ENCODE measurements at regions not wholly inside any gene's neighbourhood (a gene's known extent, or its start where the extent isn't known, plus 50 kb on each side); places are given as distances from the start of the nearest gene placed in this dataset.
"Not testable (repeated sequence)": the region's sequence is repeated elsewhere in the genome, so short reads cannot be mapped to it uniquely, and the experiment has no call there.

DNA sequence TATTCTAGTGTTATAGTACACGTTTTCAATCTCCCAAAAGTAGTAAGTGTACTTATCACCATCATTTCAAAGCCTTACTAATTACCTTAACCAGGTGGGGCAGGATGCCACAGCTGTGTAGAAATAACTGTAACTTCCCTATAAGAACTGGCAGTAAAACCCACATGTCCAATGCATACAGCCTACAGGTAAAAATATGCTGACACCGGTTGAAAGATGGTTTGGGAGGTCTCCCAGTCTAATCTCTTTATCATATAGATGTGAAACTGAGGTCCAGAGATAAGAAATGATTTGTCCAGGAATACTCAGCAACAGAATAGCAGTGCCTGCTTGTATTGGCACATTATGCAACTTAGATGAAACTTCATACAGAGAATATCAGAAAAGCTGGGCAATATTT, 322.9 kb downstream of the BCL11A start:
- no peak for DNase-seq

DNA sequence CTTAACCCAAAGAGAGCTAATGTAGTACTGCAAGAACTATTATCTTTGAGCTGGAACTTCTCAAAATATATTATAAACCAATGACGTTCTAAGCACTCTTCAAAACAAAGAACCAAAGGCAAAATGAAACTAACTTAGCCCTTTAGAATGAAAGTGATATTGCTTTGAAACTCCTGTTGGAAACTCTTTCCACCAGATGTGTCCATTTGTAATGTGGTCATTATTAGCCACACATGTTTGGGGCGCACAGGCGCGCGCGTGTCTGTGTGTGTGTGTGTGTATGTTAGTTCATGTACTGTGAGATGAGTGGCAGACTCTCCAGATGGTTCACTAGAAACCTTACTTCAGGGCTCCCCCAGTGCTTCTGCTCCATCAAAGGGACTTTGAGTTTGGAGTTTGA, 323.4 kb downstream of the BCL11A start:
- no peak for DNase-seq

DNA sequence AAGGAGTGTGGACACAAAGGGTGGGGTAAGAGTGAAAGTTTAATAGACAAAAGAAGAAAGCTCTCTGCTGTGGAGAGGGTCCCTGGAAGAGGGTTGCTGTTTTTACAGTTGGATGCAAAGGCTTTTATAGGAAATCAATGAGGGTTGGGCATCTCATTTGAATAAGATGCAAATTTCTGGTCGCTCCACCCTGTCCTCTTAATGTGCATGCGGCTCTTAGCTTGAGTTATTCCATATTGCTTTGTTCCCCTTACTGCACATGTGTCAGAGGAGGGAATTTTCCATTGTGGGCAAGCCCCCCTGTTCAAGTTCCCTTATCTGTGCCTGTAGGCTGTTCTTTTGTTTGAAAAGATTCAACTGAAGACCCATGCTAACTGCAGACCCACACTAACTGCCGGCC, 326.5 kb downstream of the BCL11A start:
- no peak for DNase-seq

DNA sequence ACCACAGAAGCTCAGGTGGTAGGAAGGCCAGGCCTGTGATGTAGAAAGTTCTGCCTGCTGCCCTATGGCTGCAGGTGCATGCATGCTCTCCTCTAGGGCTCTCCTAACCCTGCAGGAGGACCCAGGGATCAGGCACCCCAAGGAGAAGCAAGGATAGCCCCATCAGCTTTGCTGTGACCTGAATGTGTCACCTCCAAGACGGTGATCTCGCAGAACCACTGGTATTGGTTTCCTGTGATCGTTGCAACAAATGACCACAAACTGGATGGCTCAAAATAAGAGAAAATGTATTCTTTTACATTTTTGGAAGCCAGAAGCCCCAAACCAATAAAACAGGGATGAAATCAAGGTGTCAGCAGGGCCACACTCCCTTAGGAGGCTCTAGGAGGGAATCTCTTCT, 327.3 kb downstream of the BCL11A start:
- no peak for DNase-seq

DNA sequence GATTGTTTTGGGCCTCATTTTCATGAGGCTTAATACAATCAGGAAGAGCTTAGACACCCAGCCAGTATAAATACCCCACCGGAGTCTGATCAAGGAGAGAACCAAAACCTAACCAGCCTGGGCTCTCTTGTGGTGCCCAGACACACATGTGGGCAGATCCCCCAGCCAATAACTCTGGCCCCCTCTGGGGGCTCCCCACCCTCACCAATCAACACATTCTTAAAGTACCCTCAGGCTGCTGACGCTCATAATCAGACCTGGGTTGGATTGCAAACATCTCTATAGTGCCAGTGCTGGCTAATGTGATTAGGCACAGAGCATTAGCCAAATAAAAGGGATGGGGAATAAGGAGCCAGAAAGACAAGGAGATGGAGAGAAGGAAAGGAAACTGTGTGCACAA, 329.6 kb downstream of the BCL11A start:
- no peak for DNase-seq

DNA sequence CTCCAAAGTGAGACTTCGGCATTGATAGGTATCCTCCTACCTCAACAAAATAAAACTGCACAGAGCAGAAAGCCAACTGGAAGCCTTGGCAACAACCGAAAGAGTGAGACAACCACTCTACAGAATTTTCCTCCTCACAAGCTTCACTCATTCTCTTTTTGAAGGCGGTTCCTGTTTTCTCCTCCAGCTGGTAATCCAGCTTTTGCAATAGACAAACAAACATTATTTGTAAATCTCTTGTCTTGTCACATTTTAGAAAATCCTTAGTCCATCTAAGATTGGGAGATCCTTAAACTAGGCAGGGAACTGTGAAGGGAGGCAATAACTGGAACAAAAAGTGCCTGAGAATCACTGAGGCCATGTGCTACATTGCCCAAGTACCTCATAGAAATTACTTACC, 332.4 kb downstream of the BCL11A start:
- DNase-seq, result no peak

DNA sequence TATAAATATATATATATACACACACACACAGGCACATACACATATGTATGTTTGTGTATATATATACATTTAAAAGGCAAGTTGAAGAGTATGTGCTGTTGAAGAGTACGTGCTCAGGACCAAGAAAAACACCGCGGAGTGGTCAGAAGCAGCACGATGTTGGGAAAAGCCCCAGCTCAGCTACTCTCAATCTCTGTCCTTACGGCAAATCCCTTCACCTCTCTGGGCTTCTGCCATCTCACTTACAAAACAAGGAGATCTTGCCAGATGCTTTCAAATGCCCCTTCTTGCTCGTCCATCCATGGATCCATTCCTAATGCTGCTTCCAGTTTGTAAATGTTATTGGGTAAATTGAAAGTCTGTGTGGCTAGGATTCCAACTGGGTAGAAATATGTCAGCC, 333.9 kb downstream of the BCL11A start:
- DNase-seq, result no peak

DNA sequence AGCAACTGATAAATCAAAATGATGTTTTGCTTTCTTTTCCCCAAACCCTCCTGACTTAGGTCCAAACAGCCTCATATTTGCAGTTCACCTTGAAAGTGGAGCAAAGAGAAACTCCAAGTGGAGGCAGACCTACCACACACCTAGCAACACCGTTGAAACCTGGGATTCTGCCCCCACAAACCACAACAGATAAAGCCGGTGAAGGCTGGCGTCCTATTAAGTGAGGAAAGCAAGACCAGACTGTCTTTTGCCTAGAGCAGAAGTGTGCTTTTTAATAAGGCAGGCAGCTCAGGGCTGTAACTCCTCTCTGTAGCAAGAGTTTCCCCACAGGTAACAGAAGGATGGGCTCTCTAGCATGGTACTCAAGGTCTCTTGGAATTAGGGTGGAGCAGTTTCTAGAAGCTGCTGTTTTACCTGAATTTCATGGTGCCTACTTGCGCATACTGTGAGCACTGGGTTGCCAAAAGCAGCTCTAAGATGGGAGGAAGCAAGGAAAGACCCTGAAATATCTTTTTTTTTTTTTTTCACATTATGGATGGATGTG, 336.9 kb downstream of the BCL11A start:
- DNase-seq, result no peak

DNA sequence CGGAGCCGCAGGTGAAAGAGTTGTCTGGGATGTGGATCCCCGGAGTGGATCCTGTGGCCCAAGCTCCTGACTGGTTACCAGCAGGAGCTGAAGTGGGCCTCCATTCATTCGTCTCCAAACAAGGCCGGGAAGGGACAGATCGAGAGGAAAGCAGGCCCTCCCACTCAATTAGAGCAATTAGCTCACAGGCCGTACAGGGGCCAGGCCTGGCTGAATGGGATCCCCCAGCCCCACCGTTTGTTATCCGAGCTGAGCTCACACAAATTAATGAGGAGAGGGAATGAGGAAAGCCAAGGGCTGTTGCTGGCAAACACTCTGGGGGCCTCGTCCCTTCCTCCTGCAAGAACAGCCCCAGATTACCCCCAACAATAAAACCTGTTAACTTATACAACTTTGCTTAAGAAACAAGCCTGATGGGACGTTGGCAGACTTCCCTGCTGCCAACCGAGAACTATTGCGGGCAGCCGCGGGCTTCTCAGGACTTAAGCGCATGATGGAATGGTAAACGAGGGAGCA, 338.0 kb downstream of the BCL11A start:
- DNase-seq, result no peak

DNA sequence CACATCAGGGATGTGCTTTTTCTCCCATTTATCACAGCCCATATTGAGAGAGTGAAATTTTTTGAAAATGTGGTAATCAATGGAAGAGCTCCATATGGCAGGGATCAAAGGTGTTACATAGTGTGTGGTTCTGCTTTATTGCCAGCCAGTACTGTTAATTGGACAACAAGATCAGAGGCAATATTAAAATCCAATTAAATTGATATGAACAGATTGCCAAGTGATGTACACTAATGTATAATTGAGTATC, 338.9 kb downstream of the BCL11A start:
- DNase-seq, result no peak

DNA sequence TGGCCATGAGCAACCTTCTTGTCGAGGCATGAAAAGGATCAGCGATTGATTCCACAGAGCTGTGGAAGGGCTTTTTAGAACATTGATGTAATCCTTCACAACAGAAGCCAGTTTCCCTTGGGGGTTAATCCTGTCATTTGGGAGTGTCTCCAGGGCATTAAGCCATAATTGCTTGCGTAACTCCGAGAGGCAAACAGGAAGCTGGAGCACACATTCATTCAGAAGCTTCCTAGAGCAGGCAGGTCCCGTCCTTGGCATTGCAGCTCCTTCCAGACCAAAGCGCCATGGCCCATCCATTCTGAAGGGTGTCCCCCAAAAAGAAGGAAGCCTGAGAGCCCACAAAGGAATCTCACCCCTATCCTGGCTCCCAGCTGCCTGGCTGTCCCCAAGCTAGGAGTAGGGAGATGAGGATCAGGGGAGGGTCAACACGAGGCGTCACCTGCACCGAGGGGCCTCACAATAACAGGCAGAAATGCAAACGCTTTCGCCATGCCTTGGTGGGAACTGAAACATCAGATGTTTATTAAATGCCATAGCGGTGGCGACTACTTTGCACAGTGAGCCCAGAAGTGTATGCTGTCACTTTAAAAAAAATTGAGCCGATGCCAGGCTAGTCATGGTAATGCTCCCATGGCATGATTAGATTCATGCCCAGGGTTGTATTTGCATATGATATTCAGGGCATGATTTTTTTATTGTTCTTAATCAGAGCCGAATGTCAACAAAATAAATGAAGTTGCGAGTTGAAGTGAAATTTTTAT, 339.4 kb downstream of the BCL11A start:
- no peak for DNase-seq

DNA sequence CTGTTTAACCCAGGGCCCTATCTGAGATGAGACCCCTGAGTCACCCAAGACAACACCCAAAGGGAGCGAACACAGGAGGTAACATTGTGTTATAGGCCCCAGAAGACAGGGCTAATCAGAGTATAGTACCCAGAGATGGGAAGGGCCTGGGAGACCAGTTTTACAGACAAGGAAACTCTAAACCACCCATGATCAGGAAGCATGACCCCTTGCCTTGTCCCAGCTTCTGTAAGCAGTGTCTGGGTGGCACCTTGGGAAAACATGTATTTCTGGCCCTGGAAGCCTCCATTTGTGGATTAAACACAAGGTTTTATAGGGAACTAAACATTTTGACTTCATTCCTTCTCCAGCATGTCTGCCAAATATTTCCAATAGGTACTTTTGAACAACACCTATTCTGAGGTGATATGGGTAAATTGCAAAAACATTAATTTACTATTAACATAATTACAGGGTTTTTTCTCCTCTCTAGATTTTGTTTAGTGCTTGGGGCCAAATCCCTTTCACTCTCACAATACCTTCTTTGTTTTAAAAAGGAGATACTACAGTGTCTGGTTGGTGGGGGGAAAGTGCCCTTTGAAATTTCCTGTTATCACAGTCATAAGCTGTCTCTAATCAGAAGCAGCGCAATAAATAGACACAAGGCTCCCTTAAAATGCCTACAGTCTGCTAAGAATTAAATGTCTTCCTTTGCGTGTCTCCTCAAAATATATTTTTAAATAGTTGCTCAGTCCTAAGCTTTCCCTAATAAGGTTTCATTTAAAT, 341.1 kb downstream of the BCL11A start:
- DNase-seq, result no peak

DNA sequence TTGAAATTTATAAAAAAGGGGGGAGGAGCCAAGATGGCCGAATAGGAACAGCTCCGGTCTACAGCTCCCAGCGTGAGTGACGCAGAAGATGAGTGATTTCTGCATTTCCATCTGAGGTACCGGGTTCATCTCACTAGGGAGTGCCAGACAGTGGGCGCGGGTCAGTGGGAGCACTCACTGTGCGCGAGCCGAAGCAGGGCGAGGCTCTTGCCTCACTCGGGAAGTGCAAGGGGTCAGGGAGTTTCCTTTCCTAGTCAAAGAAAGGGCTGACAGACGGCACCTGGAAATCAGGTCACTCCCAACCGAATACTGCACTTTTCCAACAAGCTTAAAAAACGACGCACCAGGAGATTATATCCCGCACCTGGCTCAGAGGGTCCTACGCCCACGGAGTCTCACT, 364.4 kb downstream of the BCL11A start:
- DNase-seq, result not testable (repeated sequence)

DNA sequence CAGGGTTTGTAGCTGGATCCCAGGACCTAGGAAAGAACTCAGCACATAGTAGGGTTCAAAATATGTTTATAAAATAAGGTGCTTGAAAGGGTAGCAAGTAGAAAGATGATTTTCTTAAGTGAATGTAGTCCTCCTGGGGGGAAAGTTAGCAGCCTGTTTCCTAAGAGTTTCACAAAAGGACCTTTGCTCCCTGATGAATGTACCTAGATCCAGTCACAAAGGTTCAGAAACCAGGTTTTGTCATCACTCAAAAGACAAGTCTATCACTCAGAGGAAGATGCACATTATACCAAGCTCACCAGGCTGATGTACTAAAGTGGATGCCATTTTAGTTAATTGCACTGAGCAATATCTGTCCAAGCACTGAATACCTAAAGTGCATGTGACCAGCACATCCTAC, 378.2 kb downstream of the BCL11A start:
- no peak for DNase-seq

DNA sequence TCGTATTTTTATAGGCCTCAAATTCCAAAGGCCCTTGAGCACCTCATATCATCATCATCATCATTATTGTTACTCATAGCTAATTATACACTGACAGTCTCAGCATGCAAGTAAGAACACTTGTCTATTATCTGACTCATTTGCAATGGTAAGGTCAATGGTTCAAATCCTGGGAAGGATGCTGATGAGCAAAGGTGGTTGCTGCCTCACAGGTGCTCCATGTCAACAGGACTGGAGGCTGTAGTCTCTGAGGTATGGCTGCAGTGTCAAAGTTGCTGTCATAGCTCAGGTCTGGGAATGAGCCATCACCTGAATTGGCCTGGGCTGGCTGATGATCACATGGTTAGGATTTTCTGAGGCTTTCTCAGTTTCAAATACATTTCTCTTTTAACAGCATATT, 379.3 kb downstream of the BCL11A start:
- DNase-seq, result no peak

DNA sequence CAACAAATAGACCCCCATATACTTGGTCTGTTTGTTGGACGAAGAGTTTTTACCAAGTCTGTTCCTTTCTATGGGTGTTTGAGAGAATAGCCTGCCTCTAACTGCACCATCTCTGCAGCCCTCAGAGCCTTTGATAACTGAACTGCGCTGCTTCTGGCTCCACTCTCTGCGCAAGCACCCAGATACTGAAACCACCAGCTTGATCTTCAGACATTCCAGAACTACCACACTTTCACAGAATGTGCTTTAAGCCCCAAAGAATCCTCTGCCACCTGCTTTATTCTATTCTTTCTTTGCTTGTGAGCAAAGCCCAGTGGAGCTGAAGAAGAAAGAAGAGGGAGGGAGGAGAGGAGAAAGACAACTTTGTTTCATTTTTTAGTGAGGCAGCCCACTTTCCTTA, 380.7 kb downstream of the BCL11A start:
- no peak for DNase-seq

DNA sequence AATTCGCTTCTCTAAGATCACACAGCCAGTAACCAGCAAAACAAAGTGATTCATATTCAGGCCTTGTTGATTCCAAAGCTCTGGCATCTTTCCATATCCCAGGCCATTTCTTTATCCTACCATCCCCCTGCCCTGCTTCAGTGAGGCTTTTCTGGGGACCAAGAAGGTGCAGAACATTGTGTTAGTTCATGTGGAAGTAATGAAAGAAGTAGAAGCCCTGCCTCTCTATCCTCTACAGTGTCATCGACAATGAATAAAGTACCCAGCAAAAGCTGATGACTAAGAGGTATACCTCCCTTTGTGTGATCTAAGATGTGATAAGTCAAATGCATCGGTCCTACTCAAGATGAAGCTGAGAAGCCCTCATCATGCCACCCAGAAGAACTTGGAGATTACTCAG, 383.2 kb downstream of the BCL11A start:
- no peak for DNase-seq

DNA sequence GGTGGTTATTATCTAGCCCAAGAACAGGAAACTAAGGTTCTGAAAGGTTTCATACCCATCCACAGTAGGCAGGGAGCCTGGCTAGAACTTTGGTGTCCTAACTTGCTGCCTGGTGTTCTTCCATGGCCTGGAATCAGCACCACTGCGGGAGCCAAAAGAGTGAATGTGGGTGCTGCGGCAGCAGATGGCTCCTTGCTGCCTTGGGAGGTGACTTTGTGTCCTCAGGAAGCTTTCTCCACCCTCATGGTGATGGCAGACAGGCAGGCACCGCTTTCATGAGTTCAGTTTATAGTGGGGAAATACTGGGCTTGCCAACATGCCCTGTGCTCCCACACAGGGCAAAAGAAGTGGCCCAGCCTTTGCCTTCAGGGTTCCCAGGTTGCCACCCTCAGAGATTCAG, 385.2 kb downstream of the BCL11A start:
- DNase-seq, result no peak

DNA sequence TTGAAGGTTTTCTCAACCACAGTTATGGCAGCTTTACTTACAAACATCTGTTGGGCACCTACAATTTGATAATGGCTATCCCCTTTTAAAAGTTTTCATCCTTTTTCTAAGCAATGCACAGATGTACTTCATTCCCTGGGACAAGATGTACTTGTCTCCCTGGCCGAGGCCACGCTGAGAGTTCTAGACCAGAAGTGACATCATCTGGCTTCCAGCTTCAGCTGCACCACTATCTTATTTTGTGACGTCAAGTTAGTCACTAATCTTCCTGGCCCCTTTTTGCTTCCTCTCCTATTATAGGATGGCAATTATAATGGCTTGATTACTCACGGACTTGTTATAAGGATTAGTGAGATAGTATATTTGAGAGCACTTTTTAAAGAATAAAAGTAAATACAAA, 386.4 kb downstream of the BCL11A start:
- DNase-seq, result no peak

DNA sequence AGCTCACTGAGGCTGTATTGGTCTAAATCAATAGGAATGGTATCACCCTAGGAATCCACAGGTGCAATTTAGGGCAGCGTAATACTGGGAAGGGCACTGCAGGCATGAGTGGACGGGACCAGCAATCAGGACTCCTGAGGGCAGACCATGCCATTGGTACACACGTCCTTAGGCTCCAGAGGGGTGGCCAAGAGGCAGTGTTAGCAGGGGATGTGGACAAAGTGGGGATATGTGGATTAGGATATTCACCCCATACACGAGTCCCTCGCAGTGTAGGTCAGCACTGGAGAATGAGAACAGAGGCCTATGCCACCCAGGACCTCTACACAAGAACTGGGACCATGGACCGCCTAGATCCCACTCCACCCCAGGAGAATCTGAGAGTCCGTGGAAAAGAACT, 389.8 kb downstream of the BCL11A start:
- no peak for DNase-seq

DNA sequence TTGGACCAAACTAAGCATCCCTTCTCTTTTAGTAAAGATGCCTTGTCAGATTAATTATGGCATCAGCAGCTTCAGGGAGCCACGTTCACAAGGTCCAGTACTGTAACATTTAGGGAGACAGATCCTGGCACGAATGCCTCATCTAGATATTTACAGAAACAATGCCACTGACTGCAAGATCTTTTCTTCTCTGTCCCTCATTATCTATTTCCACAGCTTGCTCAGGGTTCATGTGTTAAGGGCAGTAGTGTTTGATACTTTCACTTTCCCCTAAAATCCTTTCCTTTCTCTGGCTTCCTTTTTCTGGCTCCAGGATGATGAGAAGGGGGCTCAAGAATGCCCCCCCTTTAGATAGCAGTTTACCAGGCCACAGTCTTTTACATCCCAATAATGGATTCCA, 393.9 kb downstream of the BCL11A start:
- DNase-seq, result no peak

DNA sequence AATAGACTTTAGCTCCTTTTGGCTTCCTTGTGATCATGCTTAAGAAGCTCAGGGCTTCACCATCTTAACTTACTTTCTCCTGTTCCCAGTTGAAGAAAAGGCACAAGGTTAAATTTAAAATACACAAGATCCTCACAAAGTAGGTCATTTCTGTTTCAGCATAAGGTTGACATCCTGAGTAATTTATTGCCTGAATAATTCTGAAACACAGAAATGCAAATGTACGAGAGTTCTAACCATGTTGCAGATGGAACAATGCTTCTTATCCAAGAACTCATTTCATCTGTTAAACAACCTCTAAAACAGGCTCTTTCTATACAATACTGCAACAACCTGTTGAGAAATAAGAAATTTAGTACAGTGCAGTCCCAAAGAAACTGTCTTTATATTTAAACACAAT, 395.2 kb downstream of the BCL11A start:
- DNase-seq, result no peak

DNA sequence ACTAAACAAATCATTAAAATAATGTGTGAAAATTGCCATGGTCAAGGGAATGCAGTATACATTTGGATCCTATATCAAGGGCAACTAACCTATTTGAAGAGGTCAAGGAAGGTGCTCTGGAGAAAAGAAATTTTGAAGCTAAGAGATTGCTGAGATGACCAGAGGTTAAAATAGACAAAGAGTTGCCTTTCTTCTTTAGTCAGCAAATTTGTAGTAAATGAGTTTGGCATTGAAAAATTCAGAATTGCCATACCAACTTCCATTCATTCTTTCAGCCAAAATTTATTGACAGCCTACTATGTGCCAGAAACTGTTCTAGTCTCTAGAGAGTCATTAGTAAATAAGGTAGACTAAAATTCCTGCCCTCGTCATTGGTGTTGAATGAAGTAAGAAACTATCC, 396.2 kb downstream of the BCL11A start:
- DNase-seq, result no peak

DNA sequence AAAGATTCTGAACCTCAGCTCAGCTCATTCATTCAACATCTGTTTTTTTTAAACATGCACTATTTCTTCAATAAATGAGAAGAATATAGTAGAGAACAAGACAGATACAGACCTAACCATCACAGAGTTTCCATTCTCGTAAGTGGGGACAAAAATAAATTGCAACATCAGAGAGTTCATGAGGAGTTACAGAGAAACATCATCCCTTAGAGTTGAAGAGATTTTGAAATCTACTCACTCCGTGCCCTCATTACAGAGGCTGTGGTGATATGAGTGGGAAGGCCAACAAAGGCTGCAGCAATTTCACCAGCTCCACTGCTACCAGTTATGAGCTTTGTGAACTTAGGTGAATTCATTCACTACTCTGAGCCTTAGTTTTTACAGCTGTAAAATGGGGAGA, 399.3 kb downstream of the BCL11A start:
- no peak for DNase-seq

Measured in central memory CD4-positive, alpha-beta T cell (primary cell).